Vagina (tissue), 2 donors: ENCODE measurements at regions not wholly inside any gene's neighbourhood (a gene's known extent, or its start where the extent isn't known, plus 50 kb on each side); places are given as distances from the start of the nearest gene placed in this dataset.
"Not testable (repeated sequence)": the region's sequence is repeated elsewhere in the genome, so short reads cannot be mapped to it uniquely, and the experiment has no call there.

Experiments used
- DNase-seq, 2 donors: peaks; one replicate each; pipeline ENCODE4 v3.0.0-alpha.2; 2017; ENCODE audit errors: extremely low spot score in 2 of 2
- H3K27ac ChIP-seq: fragments of 200-600 bp; sonication (generic); one replicate; pipeline ENCODE4 v1.5.1; 2019
- H3K27me3 ChIP-seq: fragments of 200-600 bp; sonication (generic); one replicate; pipeline ENCODE4 v1.5.1; 2019
- H3K36me3 ChIP-seq, 2 donors: fragments of 200-600 bp; sonication (generic); one replicate each; pipeline ENCODE4 v1.5.1; 2017 to 2019
- H3K4me1 ChIP-seq: fragments of 200-600 bp; sonication (generic); one replicate; pipeline ENCODE4 v1.5.1; 2019
- H3K4me3 ChIP-seq, 2 donors: fragments of 200-600 bp; sonication (generic); 1 replicate in 1 of 2; 2 replicates in 1 of 2; pipeline ENCODE4 v1.5.1; 2016 to 2019
- H3K9me3 ChIP-seq: fragments of 200-600 bp; sonication (generic); one replicate; pipeline ENCODE4 v1.5.1; 2019
- CTCF ChIP-seq, 3 experiments: fragments of 450-650 bp in 2 of 3; fragments of 200-600 bp in 1 of 3; sonication (generic) in 1 of 3; IDR thresholded peaks; one replicate each; pipeline ENCODE4 v1.5.1; 2017 to 2019; ENCODE audit warnings: antibody characterized with exemption in 3 of 3, mild to moderate bottlenecking in 2 of 3, moderate library complexity in 2 of 3
- POLR2A ChIP-seq, 2 donors: fragments of 450-650 bp; IDR thresholded peaks; one replicate each; pipeline ENCODE4 v1.6.1; 2017; ENCODE audit warnings: antibody characterized with exemption in 2 of 2, mild to moderate bottlenecking in 2 of 2, moderate library complexity in 2 of 2
- POLR2AphosphoS5 ChIP-seq, 2 donors: sonication (generic); formaldehyde crosslinking; IDR thresholded peaks; one replicate each; pipeline ENCODE4 v1.9.0; 2017; ENCODE audit warnings: antibody characterized with exemption in 2 of 2, mild to moderate bottlenecking in 2 of 2, low read depth in 1 of 2; ENCODE audit not compliant: insufficient read depth in 1 of 2
- intact Hi-C: fragments of 100-400 bp; cut with DNase I; formaldehyde crosslinking; loops from one replicate; pipeline ENCODE4 v1.15.1; 2023

DNA sequence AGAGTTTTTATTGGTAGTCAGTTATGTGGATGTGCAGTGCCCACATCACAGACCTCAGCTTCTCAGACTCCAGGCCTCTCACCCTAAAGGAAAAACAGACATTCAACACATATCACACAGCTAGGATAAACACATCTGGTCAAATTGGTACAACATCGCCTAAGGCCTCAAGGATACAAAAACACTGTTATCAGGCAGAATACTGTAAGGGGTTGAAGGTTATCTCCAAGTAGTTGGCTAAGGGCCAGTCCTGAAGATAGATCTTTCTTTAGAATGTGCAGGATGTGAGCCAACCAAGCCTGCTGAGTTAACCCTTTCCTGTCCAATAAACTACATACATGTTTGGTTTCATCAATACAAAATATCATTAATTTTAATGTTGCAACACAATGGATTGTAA lies 308.4 kb upstream of the GJE1 start:
- Histone ChIP-seq H3K36me3 (no peaks in the 10 kb centered on the region), H3K27me3 (no peaks in the 10 kb centered on the region), H3K27ac (no peak overlapping the region), H3K4me1 (no peaks in the 10 kb centered on the region), H3K4me3 (no peak overlapping the region), H3K9me3 (no peaks in the 10 kb centered on the region)
- intact Hi-C loops = no loop called here
- TF ChIP-seq POLR2A (IDR thresholded peaks at IDR 0.05) = no peak
- TF ChIP-seq CTCF (IDR thresholded peaks at IDR 0.05) = no peak
- no peak for DNase-seq

DNA sequence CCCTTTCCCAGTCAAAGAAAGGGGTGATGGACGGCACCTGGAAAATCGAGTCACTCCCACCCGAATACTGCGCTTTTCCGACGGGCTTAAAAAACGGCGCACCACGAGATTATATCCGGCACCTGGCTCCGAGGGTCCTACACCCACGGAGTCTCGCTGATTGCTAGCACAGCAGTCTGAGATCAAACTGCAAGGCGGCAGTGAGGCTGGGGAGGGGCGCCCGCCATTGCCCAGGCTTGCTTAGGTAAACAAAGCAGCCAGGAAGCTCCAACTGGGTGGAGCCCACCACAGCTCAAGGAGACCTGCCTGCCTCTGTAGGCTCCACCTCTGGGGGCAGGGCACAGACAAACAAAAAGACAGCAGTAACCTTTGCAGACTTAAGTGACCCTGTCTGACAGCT lies 317.7 kb upstream of the GJE1 start:
- H3K27me3 ChIP-seq, H3K9me3 ChIP-seq, H3K36me3 ChIP-seq, H3K27ac ChIP-seq, H3K4me1 ChIP-seq, DNase-seq, intact Hi-C loops, H3K4me3 ChIP-seq: not testable (repeated sequence)

DNA sequence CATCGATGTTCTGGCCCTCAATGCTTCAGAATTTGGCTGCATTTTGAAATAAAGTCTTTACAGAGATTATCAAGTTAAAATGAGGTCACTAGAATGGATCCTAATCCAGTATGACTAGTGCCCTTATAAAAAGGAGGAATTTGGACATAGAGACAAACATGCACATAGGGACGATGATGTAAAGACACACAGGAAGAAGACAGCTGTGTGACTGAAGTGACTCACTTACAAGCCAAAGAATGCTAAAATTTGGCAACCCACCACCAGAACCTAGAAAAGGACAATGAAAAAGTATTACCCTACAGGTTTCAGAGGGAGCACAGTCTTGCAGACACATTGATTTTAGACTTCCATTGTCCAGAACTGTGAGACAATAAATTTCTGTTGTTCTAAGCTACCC lies 322.8 kb upstream of the GJE1 start:
- no peaks in the 10 kb centered on the region for H3K9me3 ChIP-seq
- no peaks in the 10 kb centered on the region for H3K27me3 ChIP-seq
- H3K4me3 ChIP-seq = no peak overlapping the region
- H3K4me1 ChIP-seq = no peaks in the 10 kb centered on the region
- TF ChIP-seq POLR2A (IDR thresholded peaks at IDR 0.05) (no peak), CTCF (IDR thresholded peaks at IDR 0.05) (no peak), POLR2AphosphoS5 (IDR thresholded peaks at IDR 0.05; ENCODE audit: insufficient read depth in 1 of 2, low read depth in 1 of 2) (no peak)
- intact Hi-C loops = loop anchor here (10.0 kb wide), 1 partner anchor 515 kb away; no protein-coding TSS in a partner anchor
- no peak overlapping the region for H3K27ac ChIP-seq
- no peak for DNase-seq
- H3K36me3 ChIP-seq = no peaks in the 10 kb centered on the region

- Histone ChIP-seq H3K9me3 (no peaks in the 10 kb centered on the region), H3K27ac (no peak overlapping the region), H3K4me3 (no peak overlapping the region), H3K4me1 (no peaks in the 10 kb centered on the region), H3K27me3 (no peaks in the 10 kb centered on the region), H3K36me3 (no peaks in the 10 kb centered on the region)
- intact Hi-C loops = loop anchor here (10.0 kb wide), 1 partner anchor 514 kb away; no protein-coding TSS in a partner anchor
- TF ChIP-seq CTCF (IDR thresholded peaks at IDR 0.05) (no peak), POLR2AphosphoS5 (IDR thresholded peaks at IDR 0.05; ENCODE audit: insufficient read depth in 1 of 2, low read depth in 1 of 2) (no peak), POLR2A (IDR thresholded peaks at IDR 0.05) (no peak)
- DNase-seq = no peak
These were observed 324.1 kb upstream of the GJE1 start for GRCh38 chr6:141808662-141809061.

GRCh38 chr6:141800973-141801372 lies 331.8 kb upstream of the GJE1 start:
- not testable (repeated sequence) for DNase-seq, H3K9me3 ChIP-seq, H3K4me3 ChIP-seq, H3K27ac ChIP-seq, H3K27me3 ChIP-seq, H3K36me3 ChIP-seq, H3K4me1 ChIP-seq
- intact Hi-C loops = loop anchor here (10.0 kb wide), 1 partner anchor 506 kb away; no protein-coding TSS in a partner anchor

- intact Hi-C loops = no loop called here
- DNase-seq = no peak
- H3K4me1 ChIP-seq = no peaks in the 10 kb centered on the region
- TF ChIP-seq CTCF (IDR thresholded peaks at IDR 0.05) (no peak), POLR2AphosphoS5 (IDR thresholded peaks at IDR 0.05; ENCODE audit: insufficient read depth in 1 of 2, low read depth in 1 of 2) (no peak), POLR2A (IDR thresholded peaks at IDR 0.05) (no peak)
- no peaks in the 10 kb centered on the region for H3K36me3 ChIP-seq
- H3K27ac ChIP-seq = no peak overlapping the region
- H3K27me3 ChIP-seq = no peaks in the 10 kb centered on the region
- H3K4me3 ChIP-seq = no peak overlapping the region
- no peaks in the 10 kb centered on the region for H3K9me3 ChIP-seq
These were observed 341.8 kb upstream of the GJE1 start for GRCh38 chr6:141790921-141791320.
